ENCODE measurements at regions not wholly inside any gene's neighbourhood (a gene's known extent, or its start where the extent isn't known, plus 50 kb on each side); places are given as distances from the start of the nearest gene placed in this dataset.

DNA sequence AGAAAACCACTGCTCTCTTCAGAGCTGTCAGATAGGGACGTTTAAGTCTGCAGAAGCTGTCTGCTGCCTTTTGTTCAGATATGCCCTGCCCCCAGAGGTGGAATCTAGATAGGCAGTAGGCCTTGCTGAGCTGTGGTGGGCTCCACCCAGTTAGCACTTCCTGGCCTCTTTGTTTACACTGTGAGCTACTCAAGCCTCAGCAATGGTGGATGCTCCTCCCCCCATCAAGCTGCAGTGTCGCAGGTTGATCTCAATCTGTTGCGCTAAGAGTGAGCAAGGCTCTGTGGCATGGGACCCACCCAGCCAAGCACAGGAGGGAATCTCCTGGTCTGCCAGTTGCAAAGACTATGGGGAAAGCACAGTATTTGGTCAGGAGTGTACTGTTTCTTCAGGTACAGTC lies 59.2 kb upstream of the ZNF641 start:
- peak; percentile 64 for DNase-seq

DNA sequence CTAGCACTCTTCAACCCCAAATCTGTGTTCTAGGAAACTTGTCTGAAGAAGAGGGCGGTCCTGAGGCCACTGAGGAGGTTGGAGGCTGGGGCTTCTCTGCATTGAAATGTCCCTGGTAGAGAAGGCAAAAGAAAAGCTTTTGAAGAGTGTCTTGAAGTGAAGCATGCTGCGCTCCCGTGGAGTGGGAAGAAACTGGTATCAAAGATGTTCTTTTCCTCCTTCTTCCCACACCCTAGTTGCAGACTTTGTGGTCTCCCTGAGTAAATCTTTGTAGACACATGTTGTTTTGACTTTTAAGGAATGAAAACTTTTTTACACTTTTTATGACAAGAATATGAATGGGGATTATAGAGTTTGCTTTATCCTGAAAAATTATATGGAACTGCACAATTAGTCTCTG lies 59.0 kb upstream of the ANP32D start:
- DNase-seq = no peak

DNA sequence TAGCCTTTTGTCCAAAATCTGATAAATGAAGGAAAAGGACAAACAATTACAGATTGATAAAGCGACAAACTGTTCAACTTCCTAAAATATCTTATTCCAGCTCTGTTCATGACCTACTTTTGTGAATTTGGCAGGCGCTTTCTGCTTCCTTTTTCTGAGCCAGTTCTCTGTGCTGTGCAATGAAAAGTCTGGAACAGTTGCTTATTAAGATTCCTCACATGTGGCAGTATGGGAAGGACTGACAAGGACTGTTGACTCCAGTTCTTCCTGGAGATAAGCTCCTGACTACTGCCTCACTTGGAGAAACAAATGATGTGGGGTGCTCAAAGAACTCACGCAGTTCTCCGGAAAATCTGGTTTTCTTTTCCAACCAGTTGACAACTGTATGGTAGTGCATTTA lies 58.3 kb upstream of the ANP32D start:
- DNase-seq = no peak

DNA sequence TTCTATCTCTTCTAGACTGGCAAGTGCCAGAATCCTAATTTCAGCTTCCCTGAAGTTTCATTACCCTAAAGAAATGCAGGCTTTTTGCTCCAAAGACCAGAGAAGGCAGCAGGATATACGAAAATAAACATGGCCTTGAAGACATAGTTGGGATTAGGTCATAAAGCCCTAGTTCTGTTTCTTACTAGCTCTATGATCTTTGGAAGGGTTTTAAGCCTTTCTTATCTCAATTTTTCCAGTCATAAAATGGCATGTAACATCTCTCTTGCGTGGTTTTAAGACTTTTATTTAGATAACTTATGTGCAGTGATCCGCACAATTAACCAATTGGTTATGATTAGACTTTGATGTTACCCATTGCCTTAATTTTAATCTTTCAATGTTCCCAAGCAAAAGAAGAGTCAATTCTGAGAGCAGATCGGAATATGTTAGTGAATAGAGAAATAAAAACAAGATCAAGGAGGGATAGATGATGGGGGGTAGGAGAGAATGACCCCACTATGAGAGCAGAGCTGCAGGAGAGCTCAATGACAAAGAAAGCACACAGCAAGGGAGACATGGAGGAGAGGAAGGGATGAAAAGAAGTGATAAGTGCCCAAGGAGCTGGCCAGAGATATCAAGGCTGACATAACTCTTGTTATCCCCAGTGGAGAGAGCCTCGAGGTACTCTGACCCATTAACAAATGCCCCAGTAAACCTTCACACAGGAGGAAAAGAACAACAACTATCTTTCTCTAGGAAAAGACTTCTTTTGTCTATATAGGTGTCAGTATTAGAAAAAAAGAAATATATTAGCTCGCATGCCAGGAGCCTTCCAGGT lies 53.0 kb upstream of the ANP32D start:
- no peak for DNase-seq

DNA sequence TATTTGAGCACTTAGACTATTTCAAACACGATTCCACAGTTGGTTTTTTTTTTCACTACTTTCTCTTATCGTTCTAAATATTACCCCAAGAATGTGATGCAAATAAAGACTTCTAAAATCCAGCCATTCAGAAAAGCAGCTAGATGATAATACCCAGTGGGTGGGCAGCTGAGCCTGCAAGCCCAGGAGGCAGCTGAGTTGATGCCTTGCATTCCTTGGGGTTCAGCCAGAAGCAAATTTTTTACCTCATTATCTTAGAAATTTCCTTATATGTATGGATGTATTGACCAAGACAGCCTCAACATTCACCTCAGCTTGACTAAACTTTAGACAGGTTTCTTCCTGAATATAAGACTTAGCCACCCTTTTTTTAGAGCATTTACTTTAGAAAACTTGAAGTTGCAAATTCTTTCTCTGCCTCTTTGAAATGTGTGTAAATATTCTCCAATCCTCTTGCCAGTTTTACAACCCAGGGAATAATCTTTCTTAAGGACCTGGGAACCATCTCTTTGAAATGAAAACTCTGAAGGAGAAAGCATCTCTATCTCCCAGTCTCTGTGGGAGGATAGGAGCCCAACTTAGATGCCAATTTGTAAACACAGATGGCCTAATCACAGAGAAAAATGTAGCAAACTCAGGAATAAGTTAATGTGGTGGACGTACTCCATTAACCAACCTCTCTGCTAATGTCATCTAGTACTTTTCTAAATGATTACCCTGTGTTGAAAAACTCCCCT lies 52.2 kb upstream of the ANP32D start:
- DNase-seq = no peak

DNA sequence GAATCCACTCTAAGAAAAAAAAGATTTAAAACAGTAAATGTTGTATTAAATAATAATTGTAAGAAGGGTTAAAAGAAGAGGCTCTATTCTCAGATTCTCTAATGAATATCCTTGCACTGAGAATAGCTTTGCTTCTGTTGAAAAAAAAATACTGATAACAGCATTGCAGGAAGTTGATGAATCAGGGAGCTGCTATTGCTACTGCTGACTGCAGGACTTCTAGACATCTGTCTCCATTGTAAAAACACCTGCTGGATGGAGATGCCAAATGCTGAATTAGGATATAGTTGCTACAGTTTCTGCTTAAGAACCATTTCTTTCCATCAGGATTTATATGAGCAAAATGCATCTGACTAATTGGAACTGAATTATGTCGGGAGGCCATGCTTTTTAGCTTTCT lies 50.3 kb upstream of the ANP32D start:
- DNase-seq = no peak
